Mesenchymal stem cell (in vitro differentiated cells and primary cell): ENCODE measurements at regions not wholly inside any gene's neighbourhood (a gene's known extent, or its start where the extent isn't known, plus 50 kb on each side); places are given as distances from the start of the nearest gene placed in this dataset.

ENCODE experiments used
- DNase-seq: peaks from one replicate; pipeline ENCODE4 v3.0.0-alpha.2; 2013
- H2AFZ ChIP-seq: one replicate; pipeline ENCODE4 v1.6.1; 2013; ENCODE audit warnings: low read depth, mild to moderate bottlenecking, control low read depth, inconsistent platforms, low read length, moderate library complexity
- H2AK5ac ChIP-seq: 2 replicates; pipeline ENCODE4 v1.6.1; 2013; ENCODE audit warnings: low read length, moderate library complexity, mild to moderate bottlenecking, inconsistent platforms; ENCODE audit not compliant: severe bottlenecking
- H2BK120ac ChIP-seq: one replicate; pipeline ENCODE4 v1.6.1; 2013; ENCODE audit warnings: low read depth, mild to moderate bottlenecking, inconsistent platforms, low read length, moderate library complexity
- H2BK12ac ChIP-seq, 2 experiments: one replicate each; pipeline ENCODE4 v1.6.1; 2013; ENCODE audit warnings: inconsistent platforms in 2 of 2, low read length in 2 of 2, mild to moderate bottlenecking in 2 of 2, moderate library complexity in 2 of 2, control low read depth in 1 of 2
- H2BK15ac ChIP-seq: one replicate; pipeline ENCODE4 v1.6.1; 2013; ENCODE audit warnings: mild to moderate bottlenecking, low read depth, inconsistent platforms; ENCODE audit not compliant: poor library complexity, severe bottlenecking
- H2BK5ac ChIP-seq: 2 replicates; pipeline ENCODE4 v1.6.1; 2013; ENCODE audit warnings: low read depth, mild to moderate bottlenecking, low read length, control low read depth, inconsistent platforms; ENCODE audit not compliant: poor library complexity, severe bottlenecking
- H3K14ac ChIP-seq, 2 experiments: one replicate each; pipeline ENCODE4 v1.6.1; 2013; ENCODE audit warnings: inconsistent platforms in 2 of 2, low read length in 2 of 2, control low read depth in 1 of 2, mild to moderate bottlenecking in 1 of 2, moderate library complexity in 1 of 2
- H3K18ac ChIP-seq, 2 experiments: one replicate each; pipeline ENCODE4 v1.6.1; 2013; ENCODE audit warnings: inconsistent platforms in 2 of 2, low read length in 2 of 2, control low read depth in 1 of 2, low read depth in 1 of 2, mild to moderate bottlenecking in 1 of 2
- H3K23ac ChIP-seq, 2 experiments: one replicate each; pipeline ENCODE4 v1.6.1; 2013; ENCODE audit warnings: inconsistent platforms in 2 of 2, low read length in 2 of 2, mild to moderate bottlenecking in 2 of 2, moderate library complexity in 2 of 2, control low read depth in 1 of 2
- H3K27ac ChIP-seq: 2 replicates; pipeline ENCODE4 v1.5.1; 2013; ENCODE audit warnings: mild to moderate bottlenecking, moderate library complexity, low read length, control low read depth, inconsistent platforms; ENCODE audit not compliant: poor library complexity, severe bottlenecking
- H3K27me3 ChIP-seq, 2 experiments: 2 replicates each; pipeline versions ENCODE4 v1.6.1 to v1.7.0; 2013; ENCODE audit warnings: low read length in 2 of 2, mild to moderate bottlenecking in 2 of 2, moderate library complexity in 2 of 2, control low read depth in 1 of 2, inconsistent platforms in 1 of 2; ENCODE audit not compliant: control insufficient read depth in 1 of 2, insufficient read depth in 1 of 2
- H3K36me3 ChIP-seq, 2 experiments: 2 replicates each; pipeline versions ENCODE4 v1.6.1 to v1.7.0; 2013; ENCODE audit warnings: low read length in 2 of 2, control low read depth in 1 of 2, inconsistent platforms in 1 of 2, low read depth in 1 of 2, mild to moderate bottlenecking in 1 of 2; ENCODE audit not compliant: insufficient read depth in 2 of 2, control insufficient read depth in 1 of 2
- H3K4ac ChIP-seq, 2 experiments: one replicate each; pipeline ENCODE4 v1.6.1; 2013; ENCODE audit warnings: inconsistent platforms in 2 of 2, low read length in 2 of 2, mild to moderate bottlenecking in 2 of 2, moderate library complexity in 2 of 2, control low read depth in 1 of 2, low read depth in 1 of 2
- H3K4me1 ChIP-seq: 2 replicates; pipeline ENCODE4 v1.6.1; 2013; ENCODE audit warnings: low read depth, low read length, control low read depth; ENCODE audit not compliant: control insufficient read depth, insufficient read depth
- H3K4me2 ChIP-seq: 2 replicates; pipeline ENCODE4 v1.6.1; 2013; ENCODE audit warnings: low read length, mild to moderate bottlenecking, inconsistent platforms; ENCODE audit not compliant: poor library complexity, severe bottlenecking
- H3K4me3 ChIP-seq, 2 experiments: 2 replicates each; pipeline versions ENCODE4 v1.5.1 to v1.7.0; 2013; ENCODE audit warnings: low read length in 2 of 2, mild to moderate bottlenecking in 2 of 2, control low read depth in 1 of 2, low read depth in 1 of 2; ENCODE audit not compliant: insufficient read depth in 1 of 2
- H3K79me1 ChIP-seq: replicated peaks from 2 replicates; pipeline ENCODE4 v1.6.1; 2013; ENCODE audit warnings: mild to moderate bottlenecking, control low read depth, low read length, inconsistent platforms; ENCODE audit not compliant: poor library complexity, severe bottlenecking
- H3K9ac ChIP-seq: 2 replicates; pipeline ENCODE4 v1.7.0; 2013; ENCODE audit warnings: mild to moderate bottlenecking, low read length, moderate library complexity
- H3K9me3 ChIP-seq: 2 replicates; pipeline ENCODE4 v1.7.0; 2013; ENCODE audit warnings: mild to moderate bottlenecking, low read length; ENCODE audit not compliant: control insufficient read depth
- H4K8ac ChIP-seq: one replicate; pipeline ENCODE4 v1.6.1; 2013; ENCODE audit warnings: inconsistent platforms, mild to moderate bottlenecking, low read length, moderate library complexity
- H4K91ac ChIP-seq: one replicate; pipeline ENCODE4 v1.6.1; 2013; ENCODE audit warnings: mild to moderate bottlenecking, low read length, inconsistent platforms
- WGBS: methylation state at CpG from one replicate; pipeline ENCODE4 v1.1.7; 2013; ENCODE audit warnings: mixed read lengths; 5-methylcytosine and 5-hydroxymethylcytosine counted together

DNA sequence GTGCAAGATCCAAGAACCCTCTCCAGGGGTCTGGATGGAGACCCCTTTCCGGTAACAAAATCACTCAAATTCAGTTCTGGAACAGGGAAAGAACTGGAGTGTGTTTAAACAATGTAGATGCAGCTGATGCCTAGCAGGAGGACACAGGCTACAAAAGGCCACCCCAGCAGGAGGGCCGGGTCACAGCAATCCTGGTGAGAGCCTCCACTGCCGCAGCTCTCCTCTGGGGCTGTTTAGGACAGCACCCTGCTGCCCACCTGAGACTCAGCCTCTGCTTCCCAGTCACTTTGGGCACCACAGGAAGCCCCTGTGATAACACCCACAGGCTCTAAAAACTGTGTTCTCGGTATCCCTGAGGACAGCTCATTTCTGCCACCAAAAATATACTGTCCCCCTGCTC lies 318.7 kb upstream of the NBEA start:
- Histone ChIP-seq H2BK12ac (no peak overlapping the region), H2AFZ (no peak overlapping the region), H4K8ac (no peak overlapping the region), H2BK120ac (no peak overlapping the region), H3K14ac (no peak overlapping the region), H2BK5ac (no peak overlapping the region), H3K9me3 (no peaks in the 10 kb centered on the region), H3K36me3 (no peaks in the 10 kb centered on the region), H3K18ac (peak overlapping the region in 1 of 2 experiments; percentile 2), H3K9ac (no peak overlapping the region), H3K23ac (no peak overlapping the region), H2AK5ac (no peak overlapping the region), H3K27ac (no peak overlapping the region), H2BK15ac (no peak overlapping the region), H3K4me3 (no peak overlapping the region), H3K79me1 (no peaks in the 10 kb centered on the region), H4K91ac (no peak overlapping the region), H3K27me3 (no peaks in the 10 kb centered on the region), H3K4ac (no peak overlapping the region), H3K4me2 (no peak overlapping the region), H3K4me1 (no peaks in the 10 kb centered on the region)
- DNase-seq = no peak
- WGBS = 64% methylated on average over 4 of the region's 4 CpGs

DNA sequence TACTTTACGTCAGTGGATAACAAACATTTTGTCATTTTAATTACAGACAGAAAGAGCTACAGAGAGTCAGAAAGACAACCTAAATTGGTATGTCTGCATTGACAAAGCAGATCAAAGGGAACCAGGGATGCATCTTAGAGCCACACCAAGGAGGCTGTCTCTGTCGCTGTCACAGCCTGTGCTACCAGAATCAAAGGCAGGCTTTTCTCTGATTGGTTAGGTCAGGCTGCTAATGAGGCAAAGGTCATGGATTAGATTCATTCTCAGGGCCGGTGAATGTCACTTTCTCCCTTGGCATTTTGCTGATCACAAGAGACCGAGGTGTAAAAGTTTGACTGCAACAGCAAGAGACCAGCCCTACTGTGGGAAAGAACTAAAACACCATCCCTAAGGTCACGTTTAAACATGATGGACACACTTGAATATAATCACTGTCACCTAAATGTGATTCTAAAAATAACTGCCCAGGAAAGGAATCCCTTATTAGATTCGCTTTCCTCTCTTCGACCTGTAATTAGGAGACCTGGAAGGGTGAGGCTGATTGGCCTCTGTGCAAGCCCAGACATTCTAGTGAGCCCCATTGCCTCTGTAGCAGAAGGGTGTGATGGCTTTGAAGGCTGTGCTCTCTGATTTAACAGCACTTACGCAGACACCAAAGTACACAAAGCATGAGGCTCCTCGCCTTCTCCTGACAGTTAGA lies 314.4 kb upstream of the NBEA start:
- WGBS = 75% methylated on average over 9 of the region's 9 CpGs
- Histone ChIP-seq H2BK12ac (no peak overlapping the region), H3K4ac (no peak overlapping the region), H2AK5ac (no peak overlapping the region), H3K4me1 (no peaks in the 10 kb centered on the region), H3K23ac (no peak overlapping the region), H3K4me3 (no peak overlapping the region), H4K8ac (peak overlapping the region; percentile 55), H3K18ac (no peak overlapping the region), H2BK120ac (no peak overlapping the region), H3K9ac (no peak overlapping the region), H2BK5ac (no peak overlapping the region), H3K79me1 (no peaks in the 10 kb centered on the region), H3K14ac (no peak overlapping the region), H3K4me2 (no peak overlapping the region), H3K36me3 (no peaks in the 10 kb centered on the region), H3K27ac (no peak overlapping the region), H3K27me3 (no peaks in the 10 kb centered on the region), H4K91ac (no peak overlapping the region), H2BK15ac (no peak overlapping the region), H3K9me3 (no peaks in the 10 kb centered on the region), H2AFZ (no peak overlapping the region)
- no peak for DNase-seq

DNA sequence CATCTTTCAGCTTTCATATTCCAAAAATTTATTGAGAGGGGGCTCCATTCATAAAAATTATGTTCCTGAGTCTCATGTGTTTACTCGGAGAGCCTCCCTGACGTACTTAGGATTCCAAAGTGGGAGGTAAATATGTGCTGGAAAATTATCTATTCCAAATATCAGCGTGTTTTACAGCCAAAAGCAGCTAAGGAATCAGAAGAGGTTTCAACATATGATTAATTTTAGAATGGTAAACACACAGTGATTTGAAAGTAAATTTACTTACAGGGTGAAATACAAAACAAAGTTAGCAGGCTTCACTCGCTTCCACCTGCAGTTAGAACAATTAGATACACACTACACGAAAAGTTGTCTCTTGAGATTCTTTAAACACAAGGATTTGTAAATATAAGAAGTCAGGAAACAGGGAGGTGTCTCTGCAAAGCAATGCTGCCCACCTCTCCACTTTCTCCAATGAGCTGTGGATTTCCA lies 313.8 kb upstream of the NBEA start:
- Histone ChIP-seq H3K36me3 (no peaks in the 10 kb centered on the region), H3K18ac (no peak overlapping the region), H2AFZ (no peak overlapping the region), H3K4me1 (no peaks in the 10 kb centered on the region), H2BK120ac (no peak overlapping the region), H2AK5ac (no peak overlapping the region), H4K8ac (no peak overlapping the region), H3K27ac (no peak overlapping the region), H3K79me1 (no peaks in the 10 kb centered on the region), H3K27me3 (no peaks in the 10 kb centered on the region), H3K4ac (no peak overlapping the region), H2BK12ac (no peak overlapping the region), H3K4me2 (no peak overlapping the region), H3K9ac (no peak overlapping the region), H4K91ac (no peak overlapping the region), H3K23ac (no peak overlapping the region), H2BK5ac (no peak overlapping the region), H3K4me3 (no peak overlapping the region), H3K14ac (no peak overlapping the region), H3K9me3 (no peaks in the 10 kb centered on the region), H2BK15ac (no peak overlapping the region)
- 90% methylated on average over 2 of the region's 5 CpGs for WGBS
- no peak for DNase-seq

DNA sequence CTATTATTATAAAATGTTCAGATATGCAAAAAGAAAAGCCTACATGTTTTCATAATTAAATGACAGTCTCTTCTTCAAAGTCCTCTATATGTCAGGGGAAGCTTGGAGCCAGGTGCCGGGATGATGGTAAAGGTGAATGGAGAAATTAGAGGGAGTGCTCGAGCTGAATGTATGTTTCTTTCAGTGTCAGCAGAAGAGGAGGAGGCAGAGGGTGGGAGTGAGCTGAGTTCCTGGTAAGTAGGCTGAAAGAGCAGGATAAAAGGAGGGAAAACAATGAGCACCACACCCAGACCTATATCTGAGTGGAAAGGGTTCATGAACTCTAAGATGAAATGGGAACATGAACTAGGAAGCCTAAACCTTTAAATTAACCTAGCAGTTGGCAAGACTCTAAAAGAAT lies 307.6 kb upstream of the NBEA start:
- H3K4me3 ChIP-seq = no peak overlapping the region
- no peak overlapping the region for H4K91ac ChIP-seq
- H2BK12ac ChIP-seq = no peak overlapping the region
- no peak overlapping the region for H3K9ac ChIP-seq
- H3K36me3 ChIP-seq = no peaks in the 10 kb centered on the region
- no peaks in the 10 kb centered on the region for H3K9me3 ChIP-seq
- H3K18ac ChIP-seq = no peak overlapping the region
- H3K14ac ChIP-seq = no peak overlapping the region
- H3K27me3 ChIP-seq = peaks cover 0 to 3% of the 10 kb centered on the region in 2 experiments
- no peak overlapping the region for H3K27ac ChIP-seq
- no peak overlapping the region for H4K8ac ChIP-seq
- no peak overlapping the region for H2AK5ac ChIP-seq
- H3K23ac ChIP-seq = no peak overlapping the region
- H3K4me2 ChIP-seq = no peak overlapping the region
- H2AFZ ChIP-seq = no peak overlapping the region
- H3K4ac ChIP-seq = no peak overlapping the region
- DNase-seq = no peak
- no peak overlapping the region for H2BK5ac ChIP-seq
- H3K79me1 ChIP-seq = no peaks in the 10 kb centered on the region
- 83% methylated on average over 2 of the region's 2 CpGs for WGBS
- no peak overlapping the region for H2BK15ac ChIP-seq
- no peak overlapping the region for H2BK120ac ChIP-seq
- no peaks in the 10 kb centered on the region for H3K4me1 ChIP-seq
